ENCODE measurements at regions not wholly inside any gene's neighbourhood (a gene's known extent, or its start where the extent isn't known, plus 50 kb on each side); places are given as distances from the start of the nearest gene placed in this dataset.

DNA sequence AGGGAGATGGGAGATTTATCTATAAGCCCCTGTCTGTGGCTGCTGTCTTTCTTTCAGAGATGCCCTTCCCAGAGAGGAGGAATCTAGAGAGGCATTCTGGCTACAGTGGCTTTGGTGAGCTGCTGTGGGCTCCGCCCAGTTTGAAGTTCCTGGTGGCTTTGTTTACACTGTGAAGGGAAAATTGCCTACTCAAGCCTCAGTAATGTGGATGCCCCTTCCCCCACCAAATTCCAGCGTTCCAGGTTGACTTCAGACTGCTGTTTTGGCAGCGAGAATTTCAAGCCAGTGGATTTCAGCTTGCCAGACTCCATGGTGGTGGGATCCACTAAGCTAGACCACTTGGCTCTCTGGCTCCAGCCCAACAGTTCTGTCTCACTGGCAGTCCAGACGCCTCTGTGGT lies 951.6 kb downstream of the CCSER2 start:
- H3K4me3 ChIP-seq (ENCODE audit: low read depth, low read length): no peak overlapping the region
- DNase-seq (ENCODE audit: low read depth): no peak
- TF ChIP-seq, protein P1, sequence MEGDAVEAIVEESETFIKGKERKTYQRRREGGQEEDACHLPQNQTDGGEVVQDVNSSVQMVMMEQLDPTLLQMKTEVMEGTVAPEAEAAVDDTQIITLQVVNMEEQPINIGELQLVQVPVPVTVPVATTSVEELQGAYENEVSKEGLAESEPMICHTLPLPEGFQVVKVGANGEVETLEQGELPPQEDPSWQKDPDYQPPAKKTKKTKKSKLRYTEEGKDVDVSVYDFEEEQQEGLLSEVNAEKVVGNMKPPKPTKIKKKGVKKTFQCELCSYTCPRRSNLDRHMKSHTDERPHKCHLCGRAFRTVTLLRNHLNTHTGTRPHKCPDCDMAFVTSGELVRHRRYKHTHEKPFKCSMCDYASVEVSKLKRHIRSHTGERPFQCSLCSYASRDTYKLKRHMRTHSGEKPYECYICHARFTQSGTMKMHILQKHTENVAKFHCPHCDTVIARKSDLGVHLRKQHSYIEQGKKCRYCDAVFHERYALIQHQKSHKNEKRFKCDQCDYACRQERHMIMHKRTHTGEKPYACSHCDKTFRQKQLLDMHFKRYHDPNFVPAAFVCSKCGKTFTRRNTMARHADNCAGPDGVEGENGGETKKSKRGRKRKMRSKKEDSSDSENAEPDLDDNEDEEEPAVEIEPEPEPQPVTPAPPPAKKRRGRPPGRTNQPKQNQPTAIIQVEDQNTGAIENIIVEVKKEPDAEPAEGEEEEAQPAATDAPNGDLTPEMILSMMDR (IDR thresholded peaks at IDR 0.05; ENCODE audit: low read depth, low read length, missing control alignments): no peak
- in situ Hi-C loops (cut with HindIII; ENCODE audit: low sequenced_read_pairs): no loop called here

DNA sequence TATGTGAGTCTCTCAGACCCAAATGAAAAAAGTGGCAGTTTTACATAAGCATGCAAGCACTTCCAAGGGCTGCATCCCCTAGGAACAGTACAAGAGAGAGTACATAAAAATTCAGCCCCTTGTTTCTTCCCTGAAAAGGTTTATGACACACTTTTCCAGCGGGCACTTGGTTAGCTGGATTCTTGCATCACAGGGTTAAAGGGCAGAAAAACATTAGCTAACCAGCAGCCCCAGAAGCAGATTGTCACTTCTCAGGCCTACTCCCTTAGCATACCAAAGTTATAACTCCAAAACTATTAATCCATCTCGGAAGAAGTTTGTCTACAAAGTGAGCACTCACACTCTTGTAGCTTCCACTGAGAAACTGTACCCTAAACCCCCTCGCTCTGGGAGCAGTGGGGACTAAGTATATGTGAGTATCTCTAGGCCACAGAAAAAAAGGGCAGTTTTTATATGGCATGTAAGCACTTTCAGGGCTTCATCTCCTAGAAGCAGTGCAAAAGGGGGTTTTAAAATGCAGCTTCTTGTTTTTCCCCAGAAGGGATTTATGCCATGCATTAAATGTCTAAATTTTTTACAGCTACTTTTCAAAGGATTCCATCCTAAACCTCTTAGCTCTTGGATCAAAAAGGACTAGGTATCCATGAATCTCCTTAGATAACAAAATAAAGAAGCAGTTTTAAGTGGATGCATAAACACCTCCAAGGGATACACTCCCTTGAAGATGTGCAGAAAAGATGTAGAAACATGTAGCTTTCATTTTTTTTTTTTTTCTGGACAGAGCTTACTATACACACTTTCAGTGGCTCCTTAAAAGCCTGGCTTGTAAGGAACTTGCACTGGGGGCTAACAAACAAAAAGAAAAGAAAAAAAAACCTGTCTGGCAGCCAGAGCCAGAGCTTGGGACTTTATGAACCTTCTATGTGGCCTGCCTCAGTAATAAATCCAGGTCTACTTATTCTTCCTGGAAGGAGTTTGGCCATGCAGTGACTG lies 956.7 kb downstream of the CCSER2 start:
- in situ Hi-C loops (cut with HindIII; ENCODE audit: low sequenced_read_pairs): no loop called here
- no peak overlapping the region for H3K4me3 ChIP-seq (ENCODE audit: low read depth, low read length)
- TF ChIP-seq, protein P1 (IDR thresholded peaks at IDR 0.05; ENCODE audit: low read depth, low read length, missing control alignments): no peak
- no peak for DNase-seq (ENCODE audit: low read depth)

DNA sequence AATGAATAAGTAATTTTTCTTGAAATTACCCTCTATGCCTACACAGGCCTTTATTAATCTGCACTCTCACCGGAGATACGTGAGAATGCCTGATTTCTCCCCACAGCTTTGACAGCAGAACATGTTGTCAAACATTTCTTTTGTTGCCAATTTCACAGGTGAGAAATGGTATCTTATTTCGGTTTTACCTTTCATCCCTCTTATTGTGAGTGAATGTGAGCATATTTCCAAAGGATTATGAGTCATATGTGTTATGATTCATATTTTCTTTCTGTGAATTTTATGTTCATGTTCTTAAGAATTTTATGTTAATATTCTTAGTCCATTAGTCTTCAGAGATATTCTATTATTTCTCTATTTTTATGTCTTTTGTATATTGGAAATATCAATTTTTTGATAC lies 965.1 kb downstream of the CCSER2 start:
- in situ Hi-C loops (cut with HindIII; ENCODE audit: low sequenced_read_pairs): no loop called here
- H3K4me3 ChIP-seq (ENCODE audit: low read depth, low read length): no peak overlapping the region
- no peak for DNase-seq (ENCODE audit: low read depth)
- TF ChIP-seq, protein P1 (IDR thresholded peaks at IDR 0.05; ENCODE audit: low read depth, low read length, missing control alignments): no peak

DNA sequence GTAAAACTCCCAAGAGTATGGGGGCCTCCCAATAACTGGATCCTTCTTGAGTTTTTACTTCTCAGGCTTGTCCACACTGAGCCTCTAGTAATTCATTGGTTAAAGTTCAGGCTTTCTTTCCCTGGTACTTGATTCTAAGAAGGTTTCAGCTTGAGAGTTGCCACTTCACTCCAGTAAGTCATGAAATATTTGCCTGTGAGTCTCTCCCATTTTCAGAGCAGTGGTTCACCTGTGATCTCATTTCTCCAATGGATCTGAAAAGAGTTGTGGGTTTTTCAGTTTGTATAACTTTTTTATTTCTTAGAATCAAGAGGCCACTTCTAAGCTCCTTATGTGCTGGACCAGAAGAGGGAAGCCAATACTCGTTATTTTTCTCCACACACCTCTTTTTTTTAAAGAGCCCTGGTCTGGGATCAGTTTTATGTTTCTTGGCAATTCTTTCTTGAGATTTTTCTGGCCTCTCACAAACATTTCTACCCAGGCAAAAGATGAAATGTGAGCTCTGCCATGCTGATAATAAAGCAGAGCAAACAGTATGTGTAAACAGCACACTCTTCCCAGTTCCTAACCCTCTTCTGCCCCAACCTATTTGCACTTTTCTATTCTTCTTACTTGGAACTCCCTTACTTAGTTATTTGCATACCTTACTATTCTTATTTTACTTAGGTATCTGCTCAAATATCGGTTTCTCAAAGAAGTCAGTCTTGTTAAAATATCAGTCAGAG lies 983.4 kb downstream of the CCSER2 start:
- TF ChIP-seq, protein P1 (IDR thresholded peaks at IDR 0.05; ENCODE audit: low read depth, low read length, missing control alignments): no peak
- in situ Hi-C loops (cut with HindIII; ENCODE audit: low sequenced_read_pairs): no loop called here
- no peak for DNase-seq (ENCODE audit: low read depth)
- no peak overlapping the region for H3K4me3 ChIP-seq (ENCODE audit: low read depth, low read length)

DNA sequence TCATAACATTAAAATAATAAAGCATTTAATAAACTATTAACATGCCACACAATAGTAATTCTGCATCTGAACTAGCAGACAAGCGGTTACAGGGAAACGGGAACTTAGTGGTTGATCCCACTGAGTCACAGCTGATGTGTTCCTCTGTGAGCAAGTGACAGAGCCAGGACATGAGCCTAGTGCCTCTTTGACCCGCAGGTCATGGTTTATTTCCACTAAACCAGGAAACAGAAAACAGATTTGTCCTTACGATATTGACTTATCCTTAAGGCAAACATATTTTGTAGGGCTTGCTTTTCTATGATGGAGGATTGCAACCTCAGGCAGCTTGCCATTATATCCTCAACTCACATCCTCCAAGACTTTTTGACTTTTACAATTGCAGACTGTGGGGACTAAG lies 987.3 kb downstream of the CCSER2 start:
- H3K4me3 ChIP-seq (ENCODE audit: low read depth, low read length): no peak overlapping the region
- in situ Hi-C loops (cut with HindIII; ENCODE audit: low sequenced_read_pairs): no loop called here
- TF ChIP-seq, protein P1 (IDR thresholded peaks at IDR 0.05; ENCODE audit: low read depth, low read length, missing control alignments): no peak
- no peak for DNase-seq (ENCODE audit: low read depth)

DNA sequence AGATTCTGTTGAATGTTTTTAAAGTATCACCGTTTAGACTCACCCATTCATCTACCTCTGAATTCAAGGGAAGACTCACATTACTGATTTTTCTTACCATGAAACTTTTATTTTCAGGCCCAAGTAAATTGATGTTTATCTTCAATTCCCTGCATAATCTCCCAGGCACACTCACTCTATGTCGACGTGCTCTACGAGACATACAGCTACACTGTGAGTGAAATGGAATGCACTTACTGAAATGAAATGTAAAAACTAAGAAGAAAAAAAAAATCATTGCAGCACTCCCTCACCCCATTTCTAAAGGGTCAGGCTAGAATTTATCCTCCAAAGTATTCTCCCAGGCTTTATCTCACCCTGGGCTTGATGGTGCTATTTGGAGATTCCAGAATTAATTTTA lies 987.9 kb downstream of the CCSER2 start:
- DNase-seq (ENCODE audit: low read depth): no peak
- TF ChIP-seq, protein P1 (IDR thresholded peaks at IDR 0.05; ENCODE audit: low read depth, low read length, missing control alignments): no peak
- in situ Hi-C loops (cut with HindIII; ENCODE audit: low sequenced_read_pairs): no loop called here
- no peak overlapping the region for H3K4me3 ChIP-seq (ENCODE audit: low read depth, low read length)

Measured in astrocyte of the cerebellum (primary cell).